C4-2B (cell line): ENCODE measurements at regions not wholly inside any gene's neighbourhood (a gene's known extent, or its start where the extent isn't known, plus 50 kb on each side); places are given as distances from the start of the nearest gene placed in this dataset.

Source experiments
- ZFX ChIP-seq: fragments of 450-650 bp; IDR thresholded peaks from 2 replicates; pipeline ENCODE4 v1.6.1; 2017
- TF ChIP-seq, protein P1 (sequence below): fragments of 450-650 bp; conservative IDR thresholded peaks from 2 replicates; pipeline ENCODE4 v1.5.1; 2017; ENCODE audit warnings: mild to moderate bottlenecking

DNA sequence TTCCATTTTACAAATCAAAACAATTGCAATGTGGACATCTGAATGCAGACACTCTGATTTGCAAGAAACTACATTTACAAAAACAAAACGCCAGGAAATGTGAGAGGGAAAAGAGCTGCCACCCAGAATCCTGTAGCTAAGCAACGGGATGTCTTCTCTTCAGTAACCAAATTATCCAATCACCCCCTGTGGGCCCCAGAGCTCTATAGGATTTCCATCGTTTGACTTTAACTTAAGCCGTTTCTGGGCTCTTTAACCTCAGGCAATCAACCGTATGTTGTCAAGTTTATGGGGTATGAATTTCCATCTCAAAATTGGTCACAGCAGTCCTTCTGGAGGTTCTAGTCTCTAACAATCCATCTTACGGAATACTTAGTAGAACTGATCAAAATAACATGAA lies 240.5 kb downstream of the ETV1 start:
- TF ChIP-seq, protein P1, sequence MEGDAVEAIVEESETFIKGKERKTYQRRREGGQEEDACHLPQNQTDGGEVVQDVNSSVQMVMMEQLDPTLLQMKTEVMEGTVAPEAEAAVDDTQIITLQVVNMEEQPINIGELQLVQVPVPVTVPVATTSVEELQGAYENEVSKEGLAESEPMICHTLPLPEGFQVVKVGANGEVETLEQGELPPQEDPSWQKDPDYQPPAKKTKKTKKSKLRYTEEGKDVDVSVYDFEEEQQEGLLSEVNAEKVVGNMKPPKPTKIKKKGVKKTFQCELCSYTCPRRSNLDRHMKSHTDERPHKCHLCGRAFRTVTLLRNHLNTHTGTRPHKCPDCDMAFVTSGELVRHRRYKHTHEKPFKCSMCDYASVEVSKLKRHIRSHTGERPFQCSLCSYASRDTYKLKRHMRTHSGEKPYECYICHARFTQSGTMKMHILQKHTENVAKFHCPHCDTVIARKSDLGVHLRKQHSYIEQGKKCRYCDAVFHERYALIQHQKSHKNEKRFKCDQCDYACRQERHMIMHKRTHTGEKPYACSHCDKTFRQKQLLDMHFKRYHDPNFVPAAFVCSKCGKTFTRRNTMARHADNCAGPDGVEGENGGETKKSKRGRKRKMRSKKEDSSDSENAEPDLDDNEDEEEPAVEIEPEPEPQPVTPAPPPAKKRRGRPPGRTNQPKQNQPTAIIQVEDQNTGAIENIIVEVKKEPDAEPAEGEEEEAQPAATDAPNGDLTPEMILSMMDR = no peak
- no peak for TF ChIP-seq ZFX
